NT2/D1 (cell line): ENCODE measurements at regions not wholly inside any gene's neighbourhood (a gene's known extent, or its start where the extent isn't known, plus 50 kb on each side); places are given as distances from the start of the nearest gene placed in this dataset.

Source experiments
- YY1 ChIP-seq: IDR thresholded peaks from 2 replicates; pipeline ENCODE4 v1.6.1; 2011; ENCODE audit not compliant: insufficient read length, insufficient read depth
- ZNF274 ChIP-seq: IDR thresholded peaks from 2 replicates; pipeline ENCODE4 v1.6.1; 2011; ENCODE audit warnings: mild to moderate bottlenecking, low read depth, low read length

GRCh38 chrY:8570384-8570783 is 766.9 kb upstream of the TSPY4 start:
- TF ChIP-seq ZNF274 (no peak), YY1 (no peak)
